CD4-positive, alpha-beta T cell (primary cell): ENCODE measurements at regions not wholly inside any gene's neighbourhood (a gene's known extent, or its start where the extent isn't known, plus 50 kb on each side); places are given as distances from the start of the nearest gene placed in this dataset.

Experiments used
- ATAC-seq: fragments of 200-7000 bp; cut with Tn5 transposase; one replicate; pipeline ENCODE4 v1.10.0; 2022; ENCODE audit warnings: mild to moderate bottlenecking; ENCODE audit not compliant: poor library complexity
- CTCF ChIA-PET: fragments of 350-600 bp; sonication (Branson Sonifier 250); formaldehyde crosslinking; loops from one replicate; lab custom pipeline; 2021; ENCODE audit warnings: antibody characterized with exemption, inconsistent platforms; lab: Charles Lee
- POLR2A ChIA-PET: fragments of 350-600 bp; sonication (Branson Sonifier 250); formaldehyde crosslinking; loops from one replicate; lab custom pipeline; 2021; ENCODE audit warnings: antibody characterized with exemption, inconsistent platforms; lab: Charles Lee
- DNase-seq, 14 experiments: peaks; one replicate each; pipeline ENCODE4 v3.0.0-alpha.2; 2013 to 2020; ENCODE audit warnings: mixed read lengths in 2 of 14
- H3K27ac ChIP-seq, 2 donors: one replicate each; pipeline versions ENCODE4 v1.5.1 to v1.7.0; 2013; ENCODE audit warnings: low read length in 2 of 2, low read depth in 1 of 2, mild to moderate bottlenecking in 1 of 2
- H3K27me3 ChIP-seq, 2 experiments: 1 replicate in 1 of 2; 2 replicates in 1 of 2; pipeline versions ENCODE4 v1.6.1 to v1.7.0; 2013; ENCODE audit warnings: low read length in 2 of 2, control low read depth in 1 of 2, mild to moderate bottlenecking in 1 of 2, moderate library complexity in 1 of 2; ENCODE audit not compliant: insufficient read depth in 2 of 2, control insufficient read depth in 1 of 2
- H3K36me3 ChIP-seq: one replicate; pipeline ENCODE4 v1.6.1; 2013; ENCODE audit warnings: low read length, control low read depth; ENCODE audit not compliant: insufficient read depth
- H3K4me1 ChIP-seq: one replicate; pipeline ENCODE4 v1.6.1; 2013; ENCODE audit warnings: low read length, control low read depth; ENCODE audit not compliant: insufficient read depth
- H3K4me3 ChIP-seq: one replicate; pipeline ENCODE4 v1.5.1; 2013; ENCODE audit warnings: mild to moderate bottlenecking, low read length, moderate library complexity
- H3K9me3 ChIP-seq, 2 experiments: 1 replicate in 1 of 2; 2 replicates in 1 of 2; pipeline versions ENCODE4 v1.6.1 to v1.7.0; 2013; ENCODE audit warnings: low read length in 2 of 2, mild to moderate bottlenecking in 2 of 2, control low read depth in 1 of 2, moderate library complexity in 1 of 2; ENCODE audit not compliant: control insufficient read depth in 1 of 2, insufficient read depth in 1 of 2
- H3K27ac Mint-ChIP-seq: one replicate; pipeline ENCODE4 v1.8.0; 2020; ENCODE audit warnings: mixed read lengths
- H3K27me3 Mint-ChIP-seq: one replicate; pipeline ENCODE4 v1.8.0; 2021; ENCODE audit warnings: mixed read lengths
- H3K36me3 Mint-ChIP-seq: one replicate; pipeline ENCODE4 v1.8.0; 2021; ENCODE audit warnings: low read depth, mixed read lengths
- H3K4me1 Mint-ChIP-seq: one replicate; pipeline ENCODE4 v1.8.0; 2021; ENCODE audit warnings: low read depth, mixed read lengths
- H3K4me3 Mint-ChIP-seq: one replicate; pipeline ENCODE4 v1.8.0; 2020; ENCODE audit warnings: mild to moderate bottlenecking, mixed read lengths
- H3K9me3 Mint-ChIP-seq: one replicate; pipeline ENCODE4 v1.8.0; 2020; ENCODE audit warnings: mixed read lengths
- intact Hi-C, 2 experiments: fragments of 100-400 bp; cut with DNase I in 1 of 2; cut with micrococcal nuclease in 1 of 2; formaldehyde crosslinking; loops; one replicate each; pipeline versions ENCODE4 v1.15.1 to v1.9.0; 2023 to 2025; cut with DNase I, micrococcal nuclease
- TF ChIP-seq, protein P1 (sequence below): fragments of 200-600 bp; IDR thresholded peaks from one replicate; pipeline ENCODE4 v1.8.0; 2022; ENCODE audit warnings: antibody characterized with exemption, mild to moderate bottlenecking

DNA sequence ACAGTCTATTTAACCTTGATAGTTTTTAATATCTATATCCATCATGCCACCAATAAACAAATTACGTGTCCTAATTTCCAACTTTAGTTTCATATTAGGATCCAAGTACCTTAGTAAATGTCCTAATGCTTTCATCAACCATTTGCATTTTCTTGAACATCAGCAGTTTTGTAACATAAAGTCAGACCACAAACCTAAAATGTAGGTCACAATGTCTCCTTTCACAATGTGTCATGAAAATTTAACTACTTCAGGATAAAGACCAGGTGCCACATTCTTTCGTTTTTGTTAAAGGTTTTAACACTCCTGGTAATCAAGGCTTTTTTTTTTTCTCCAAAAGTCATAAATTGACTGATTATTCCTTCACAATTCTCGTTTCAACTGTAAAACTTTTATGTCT is 310.7 kb upstream of the PMFBP1 start:
- POLR2A ChIA-PET, result interaction anchor here (0.7 kb wide), 1 partner anchor 11 kb away, joined by 3 read pairs; no protein-coding TSS in a partner anchor
- no peaks in the 10 kb centered on the region for H3K36me3 Mint-ChIP-seq
- Histone ChIP-seq H3K36me3 (no peaks in the 10 kb centered on the region), H3K4me3 (no peak overlapping the region), H3K27ac (no peak overlapping the region), H3K4me1 (peaks cover 5% of the 10 kb centered on the region), H3K27me3 (no peaks in the 10 kb centered on the region), H3K9me3 (no peaks in the 10 kb centered on the region)
- H3K9me3 Mint-ChIP-seq, result peaks cover 5% of the 10 kb centered on the region
- TF ChIP-seq, protein P1, sequence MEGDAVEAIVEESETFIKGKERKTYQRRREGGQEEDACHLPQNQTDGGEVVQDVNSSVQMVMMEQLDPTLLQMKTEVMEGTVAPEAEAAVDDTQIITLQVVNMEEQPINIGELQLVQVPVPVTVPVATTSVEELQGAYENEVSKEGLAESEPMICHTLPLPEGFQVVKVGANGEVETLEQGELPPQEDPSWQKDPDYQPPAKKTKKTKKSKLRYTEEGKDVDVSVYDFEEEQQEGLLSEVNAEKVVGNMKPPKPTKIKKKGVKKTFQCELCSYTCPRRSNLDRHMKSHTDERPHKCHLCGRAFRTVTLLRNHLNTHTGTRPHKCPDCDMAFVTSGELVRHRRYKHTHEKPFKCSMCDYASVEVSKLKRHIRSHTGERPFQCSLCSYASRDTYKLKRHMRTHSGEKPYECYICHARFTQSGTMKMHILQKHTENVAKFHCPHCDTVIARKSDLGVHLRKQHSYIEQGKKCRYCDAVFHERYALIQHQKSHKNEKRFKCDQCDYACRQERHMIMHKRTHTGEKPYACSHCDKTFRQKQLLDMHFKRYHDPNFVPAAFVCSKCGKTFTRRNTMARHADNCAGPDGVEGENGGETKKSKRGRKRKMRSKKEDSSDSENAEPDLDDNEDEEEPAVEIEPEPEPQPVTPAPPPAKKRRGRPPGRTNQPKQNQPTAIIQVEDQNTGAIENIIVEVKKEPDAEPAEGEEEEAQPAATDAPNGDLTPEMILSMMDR, result no peak
- H3K27me3 Mint-ChIP-seq, result no peaks in the 10 kb centered on the region
- ATAC-seq (no peak), DNase-seq (peak in 3 of 14 experiments; percentile 20 to 53 (median 31))
- intact Hi-C loops, result no loop called here
- H3K4me3 Mint-ChIP-seq, result peak overlapping the region; percentile 28
- H3K27ac Mint-ChIP-seq, result peak overlapping the region; percentile 57
- CTCF ChIA-PET, result no interaction called here
- H3K4me1 Mint-ChIP-seq, result peaks cover 33% of the 10 kb centered on the region

- ChIA-PET POLR2A (no interaction called here), CTCF (no interaction called here)
- H3K27ac Mint-ChIP-seq, result no peak overlapping the region
- no peak for ATAC-seq
- Histone ChIP-seq H3K4me3 (no peak overlapping the region), H3K4me1 (peaks cover 5% of the 10 kb centered on the region), H3K27ac (no peak overlapping the region), H3K36me3 (no peaks in the 10 kb centered on the region), H3K9me3 (no peaks in the 10 kb centered on the region), H3K27me3 (no peaks in the 10 kb centered on the region)
- no peak overlapping the region for H3K4me3 Mint-ChIP-seq
- H3K27me3 Mint-ChIP-seq, result no peaks in the 10 kb centered on the region
- H3K36me3 Mint-ChIP-seq, result no peaks in the 10 kb centered on the region
- H3K9me3 Mint-ChIP-seq, result no peaks in the 10 kb centered on the region
- peaks cover 33% of the 10 kb centered on the region for H3K4me1 Mint-ChIP-seq
- TF ChIP-seq, protein P1, result no peak
- intact Hi-C loops, result no loop called here
- DNase-seq, result peak in 1 of 14 experiments; percentile 27
These were observed 309.5 kb upstream of the PMFBP1 start for GRCh38 chr16:72481419-72481818.

DNA sequence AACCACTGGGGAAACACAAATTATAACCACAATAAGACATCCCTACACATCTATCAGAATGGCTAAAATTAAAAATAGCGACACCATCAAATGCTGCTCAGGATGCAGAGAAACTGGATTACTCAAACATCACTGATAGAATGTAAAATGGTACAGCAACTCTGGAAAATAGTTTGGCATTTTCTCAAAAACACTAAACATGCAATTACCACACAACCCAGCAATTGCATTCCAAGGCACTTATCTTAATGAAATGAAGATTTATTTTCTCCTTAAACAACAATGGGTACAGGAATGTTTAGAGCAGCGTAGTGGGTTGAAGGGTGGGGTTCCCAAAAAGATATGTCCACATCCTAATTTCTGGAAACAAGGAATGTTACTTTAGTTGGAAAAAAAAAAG is 309.0 kb upstream of the PMFBP1 start:
- H3K36me3 Mint-ChIP-seq, result no peaks in the 10 kb centered on the region
- ChIA-PET POLR2A (no interaction called here), CTCF (no interaction called here)
- no peaks in the 10 kb centered on the region for H3K27me3 Mint-ChIP-seq
- Histone ChIP-seq H3K27me3 (no peaks in the 10 kb centered on the region), H3K36me3 (no peaks in the 10 kb centered on the region), H3K9me3 (no peaks in the 10 kb centered on the region), H3K27ac (no peak overlapping the region), H3K4me3 (no peak overlapping the region), H3K4me1 (peaks cover 5% of the 10 kb centered on the region)
- ATAC-seq, result no peak
- intact Hi-C loops, result no loop called here
- H3K4me3 Mint-ChIP-seq, result no peak overlapping the region
- no peaks in the 10 kb centered on the region for H3K9me3 Mint-ChIP-seq
- DNase-seq, result no peak
- H3K4me1 Mint-ChIP-seq, result peaks cover 33% of the 10 kb centered on the region
- peak overlapping the region; percentile 0 for H3K27ac Mint-ChIP-seq
- TF ChIP-seq, protein P1, result no peak
